NT2/D1 (cell line): ENCODE measurements at regions not wholly inside any gene's neighbourhood (a gene's known extent, or its start where the extent isn't known, plus 50 kb on each side); places are given as distances from the start of the nearest gene placed in this dataset.

Experiments used
- YY1 ChIP-seq: IDR thresholded peaks from 2 replicates; pipeline ENCODE4 v1.6.1; 2011; ENCODE audit not compliant: insufficient read length, insufficient read depth
- ZNF274 ChIP-seq: IDR thresholded peaks from 2 replicates; pipeline ENCODE4 v1.6.1; 2011; ENCODE audit warnings: mild to moderate bottlenecking, low read depth, low read length

DNA sequence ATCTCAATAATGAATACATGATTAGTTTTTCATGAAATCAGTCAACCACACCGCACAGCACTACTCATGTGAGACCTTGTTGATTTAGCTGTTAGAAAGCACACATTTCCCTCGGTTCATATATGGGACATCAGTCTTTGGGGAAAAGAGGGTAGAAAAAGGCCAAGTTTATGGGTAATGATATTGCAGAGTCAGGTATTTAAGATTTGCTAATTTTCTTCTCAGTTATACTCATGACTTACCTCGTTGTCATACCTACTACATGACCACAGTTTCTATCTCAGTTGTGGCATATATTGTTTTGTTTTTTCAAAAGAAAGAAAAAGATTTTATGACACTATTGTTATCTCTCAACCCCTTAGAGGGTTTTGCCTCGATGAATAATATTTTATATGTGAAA, 165.6 kb downstream of the POU4F1 start:
- TF ChIP-seq YY1 (no peak), ZNF274 (no peak)
